A673 (cell line): ENCODE measurements at regions not wholly inside any gene's neighbourhood (a gene's known extent, or its start where the extent isn't known, plus 50 kb on each side); places are given as distances from the start of the nearest gene placed in this dataset.

Experiments used
- BruUV-seq: library from RNA; stranded (reverse); fragments of 400-500 nt; replicated peaks from 2 replicates; lab custom pipeline; 2021; lab: Mats Ljungman, UMichigan
- CTCF ChIA-PET: fragments of 300-600 bp; sonication (Branson Sonifier 250); formaldehyde crosslinking; loops from one replicate; lab custom pipeline; 2022; ENCODE audit warnings: antibody characterized with exemption; lab: Charles Lee
- POLR2A ChIA-PET: fragments of 300-600 bp; sonication (Branson Sonifier 250); formaldehyde crosslinking; loops from one replicate; lab custom pipeline; 2022; ENCODE audit warnings: antibody characterized with exemption; ENCODE audit not compliant: low non-redundant PET; lab: Charles Lee
- DNase-seq: peaks from one replicate; pipeline ENCODE4 v3.0.0-alpha.2; 2015; ENCODE audit warnings: low spot score
- H3K27ac ChIP-seq: fragments of 200-600 bp; sonication (generic); 2 replicates; pipeline ENCODE4 v1.5.1; 2016; ENCODE audit warnings: mixed run types, low read depth, mild to moderate bottlenecking, mixed read lengths, antibody characterized with exemption, low read length; ENCODE audit not compliant: poor library complexity, severe bottlenecking
- H3K27me3 ChIP-seq: fragments of 200-600 bp; sonication (generic); replicated peaks from 2 replicates; pipeline ENCODE4 v1.6.1; 2017; ENCODE audit warnings: mixed run types, low read depth, mild to moderate bottlenecking, mixed read lengths, antibody characterized with exemption, low read length; ENCODE audit not compliant: insufficient read depth, poor library complexity
- H3K36me3 ChIP-seq: fragments of 200-600 bp; sonication (generic); 2 replicates; pipeline ENCODE4 v1.6.1; 2016; ENCODE audit warnings: mixed run types, mild to moderate bottlenecking, mixed read lengths, antibody characterized with exemption, low read length; ENCODE audit not compliant: insufficient read depth, poor library complexity, severe bottlenecking
- H3K4me1 ChIP-seq: fragments of 200-600 bp; sonication (generic); 2 replicates; pipeline ENCODE4 v1.6.1; 2017; ENCODE audit warnings: mixed run types, mild to moderate bottlenecking, mixed read lengths, antibody characterized with exemption, low read length; ENCODE audit not compliant: insufficient read depth, poor library complexity, severe bottlenecking
- H3K4me3 ChIP-seq: fragments of 200-600 bp; sonication (generic); 2 replicates; pipeline ENCODE4 v1.5.1; 2016; ENCODE audit warnings: low read depth, mixed run types, mild to moderate bottlenecking, mixed read lengths, low read length; ENCODE audit not compliant: poor library complexity, severe bottlenecking
- H3K9me3 ChIP-seq: fragments of 200-600 bp; sonication (generic); 2 replicates; pipeline ENCODE4 v1.6.1; 2016; ENCODE audit warnings: mixed run types, low read depth, mild to moderate bottlenecking, mixed read lengths, antibody characterized with exemption, low read length; ENCODE audit not compliant: poor library complexity, severe bottlenecking
- CTCF ChIP-seq: fragments of 300-800, 200-600 bp; sonication (generic); conservative IDR thresholded peaks from 2 replicates; pipeline ENCODE4 v1.5.1; 2017; ENCODE audit warnings: low read depth, mild to moderate bottlenecking, antibody characterized with exemption, low read length, moderate library complexity, mixed read lengths
- EZH2 ChIP-seq: fragments of 200-600 bp; sonication (generic); IDR thresholded peaks from 2 replicates; pipeline ENCODE4 v1.6.1; 2017; ENCODE audit warnings: borderline replicate concordance, low read depth, mild to moderate bottlenecking, mixed read lengths, antibody characterized with exemption, low read length; ENCODE audit not compliant: poor library complexity, severe bottlenecking
- intact Hi-C: fragments of 100-400 bp; cut with micrococcal nuclease; formaldehyde crosslinking; loops from one replicate; pipeline ENCODE4 v1.10.0; 2022; ENCODE audit not compliant: unreplicated experiment

GRCh38 chr1:188615321-188615720 lies 1786.6 kb downstream of the PLA2G4A start:
- no peak for TF ChIP-seq EZH2
- no peak for TF ChIP-seq CTCF
- Histone ChIP-seq H3K4me3 (no peak overlapping the region), H3K27me3 (no peaks in the 10 kb centered on the region), H3K9me3 (peaks cover 7% of the 10 kb centered on the region), H3K36me3 (no peaks in the 10 kb centered on the region), H3K27ac (no peak overlapping the region), H3K4me1 (peaks cover 4% of the 10 kb centered on the region)
- DNase-seq = no peak
- intact Hi-C loops = no loop called here
- ChIA-PET CTCF (no interaction called here), POLR2A (no interaction called here)
- BruUV-seq = no TSS peak

GRCh38 chr1:188620236-188620635 lies 1791.5 kb downstream of the PLA2G4A start:
- H3K9me3 ChIP-seq = no peaks in the 10 kb centered on the region
- no peak overlapping the region for H3K4me3 ChIP-seq
- intact Hi-C loops = no loop called here
- no TSS peak for BruUV-seq
- CTCF ChIA-PET = no interaction called here
- H3K36me3 ChIP-seq = no peaks in the 10 kb centered on the region
- TF ChIP-seq CTCF (no peak), EZH2 (no peak)
- peaks cover 4% of the 10 kb centered on the region for H3K4me1 ChIP-seq
- POLR2A ChIA-PET = no interaction called here
- no peak overlapping the region for H3K27ac ChIP-seq
- no peak for DNase-seq
- H3K27me3 ChIP-seq = no peaks in the 10 kb centered on the region

- BruUV-seq = no TSS peak
- ChIA-PET POLR2A (no interaction called here), CTCF (no interaction called here)
- Histone ChIP-seq H3K4me3 (no peak overlapping the region), H3K36me3 (no peaks in the 10 kb centered on the region), H3K27me3 (no peaks in the 10 kb centered on the region), H3K4me1 (no peaks in the 10 kb centered on the region), H3K27ac (no peak overlapping the region), H3K9me3 (no peaks in the 10 kb centered on the region)
- intact Hi-C loops = no loop called here
- TF ChIP-seq EZH2 (no peak), CTCF (no peak)
- DNase-seq = no peak
Observed at GRCh38 chr1:188641566-188642211, 1812.9 kb downstream of the PLA2G4A start.
